ENCODE measurements at regions not wholly inside any gene's neighbourhood (a gene's known extent, or its start where the extent isn't known, plus 50 kb on each side); places are given as distances from the start of the nearest gene placed in this dataset.
A peak's percentile ranks its signal among the peaks of the same experiment; 100 is the strongest.

DNA sequence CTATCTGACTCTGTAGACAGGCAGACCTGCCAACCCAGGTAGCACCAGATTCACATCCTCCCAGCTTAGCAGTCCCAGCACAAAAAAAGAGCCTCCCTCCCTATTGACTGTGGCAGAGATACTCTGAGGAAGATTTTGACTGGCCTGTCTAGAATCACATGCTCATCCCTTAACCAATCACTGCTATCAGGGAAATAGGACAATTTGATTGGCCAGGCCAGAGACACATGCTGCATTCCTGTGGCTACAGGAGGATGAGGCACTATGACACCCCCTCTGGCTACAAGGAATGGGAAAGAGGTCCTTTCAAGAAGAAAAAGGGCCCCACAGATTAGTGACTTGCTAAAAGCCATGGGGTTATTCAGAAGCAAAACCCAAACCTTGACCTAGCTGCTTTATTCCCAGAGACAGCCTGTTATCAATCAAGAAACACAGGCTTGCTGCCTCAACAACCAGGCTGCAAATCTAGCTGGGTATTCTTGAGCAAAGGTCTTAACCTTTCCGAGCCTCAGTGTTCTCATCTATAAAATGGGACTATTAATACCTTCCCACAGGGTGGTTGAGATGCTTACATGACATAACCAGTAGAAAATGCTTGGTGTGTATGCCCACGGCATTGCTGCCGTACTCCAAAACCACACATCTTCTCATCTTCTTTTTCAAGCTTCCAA lies 147.6 kb downstream of the BCOR start:
- Histone ChIP-seq H3K4me3 (no peak overlapping the region), H3K27me3 (no peaks in the 10 kb centered on the region), H3K4me1 (no peaks in the 10 kb centered on the region), H3K27ac (no peak overlapping the region), H3K36me3 (no peaks in the 10 kb centered on the region), H3K9me3 (no peaks in the 10 kb centered on the region)
- TF ChIP-seq, protein P1, sequence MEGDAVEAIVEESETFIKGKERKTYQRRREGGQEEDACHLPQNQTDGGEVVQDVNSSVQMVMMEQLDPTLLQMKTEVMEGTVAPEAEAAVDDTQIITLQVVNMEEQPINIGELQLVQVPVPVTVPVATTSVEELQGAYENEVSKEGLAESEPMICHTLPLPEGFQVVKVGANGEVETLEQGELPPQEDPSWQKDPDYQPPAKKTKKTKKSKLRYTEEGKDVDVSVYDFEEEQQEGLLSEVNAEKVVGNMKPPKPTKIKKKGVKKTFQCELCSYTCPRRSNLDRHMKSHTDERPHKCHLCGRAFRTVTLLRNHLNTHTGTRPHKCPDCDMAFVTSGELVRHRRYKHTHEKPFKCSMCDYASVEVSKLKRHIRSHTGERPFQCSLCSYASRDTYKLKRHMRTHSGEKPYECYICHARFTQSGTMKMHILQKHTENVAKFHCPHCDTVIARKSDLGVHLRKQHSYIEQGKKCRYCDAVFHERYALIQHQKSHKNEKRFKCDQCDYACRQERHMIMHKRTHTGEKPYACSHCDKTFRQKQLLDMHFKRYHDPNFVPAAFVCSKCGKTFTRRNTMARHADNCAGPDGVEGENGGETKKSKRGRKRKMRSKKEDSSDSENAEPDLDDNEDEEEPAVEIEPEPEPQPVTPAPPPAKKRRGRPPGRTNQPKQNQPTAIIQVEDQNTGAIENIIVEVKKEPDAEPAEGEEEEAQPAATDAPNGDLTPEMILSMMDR (IDR thresholded peaks at IDR 0.05) = no peak
- no peak for TF ChIP-seq EP300 (IDR thresholded peaks at IDR 0.05)
- no peak for TF ChIP-seq POLR2A (IDR thresholded peaks at IDR 0.05)
- WGBS, 2 donors = 84 to 89% methylated on average over 3 of the region's 3 CpGs
- DNase-seq (ENCODE audit: low spot score in 2 of 2) = no peak

DNA sequence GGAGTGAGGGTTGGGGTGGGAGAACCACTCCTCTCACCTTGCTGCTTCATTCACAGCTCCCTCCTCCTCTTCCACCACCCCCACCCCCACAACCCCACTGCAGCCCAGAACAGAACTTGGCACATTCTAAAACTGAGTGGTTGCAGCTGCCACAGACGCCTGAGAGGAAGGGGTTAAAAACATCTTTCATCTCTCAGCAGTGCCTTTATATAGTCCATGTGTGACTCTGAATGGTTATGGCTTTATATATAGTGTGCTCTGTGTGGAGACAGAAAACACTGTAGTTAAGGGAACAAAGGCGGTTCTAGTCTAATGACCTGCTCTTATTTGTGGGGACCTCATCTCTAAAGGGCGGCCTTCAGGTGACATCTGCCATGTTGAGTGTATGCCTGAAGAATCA lies 144.8 kb downstream of the BCOR start:
- no peaks in the 10 kb centered on the region for H3K4me1 ChIP-seq
- 70 to 84% methylated on average over 3 of the region's 3 CpGs for WGBS, 2 donors
- DNase-seq (ENCODE audit: low spot score in 2 of 2) = no peak
- no peak overlapping the region for H3K4me3 ChIP-seq
- TF ChIP-seq, protein P1 (IDR thresholded peaks at IDR 0.05) = no peak
- no peak for TF ChIP-seq EP300 (IDR thresholded peaks at IDR 0.05)
- no peak for TF ChIP-seq POLR2A (IDR thresholded peaks at IDR 0.05)
- H3K9me3 ChIP-seq = no peaks in the 10 kb centered on the region
- H3K27me3 ChIP-seq = no peaks in the 10 kb centered on the region
- no peak overlapping the region for H3K27ac ChIP-seq
- no peaks in the 10 kb centered on the region for H3K36me3 ChIP-seq

DNA sequence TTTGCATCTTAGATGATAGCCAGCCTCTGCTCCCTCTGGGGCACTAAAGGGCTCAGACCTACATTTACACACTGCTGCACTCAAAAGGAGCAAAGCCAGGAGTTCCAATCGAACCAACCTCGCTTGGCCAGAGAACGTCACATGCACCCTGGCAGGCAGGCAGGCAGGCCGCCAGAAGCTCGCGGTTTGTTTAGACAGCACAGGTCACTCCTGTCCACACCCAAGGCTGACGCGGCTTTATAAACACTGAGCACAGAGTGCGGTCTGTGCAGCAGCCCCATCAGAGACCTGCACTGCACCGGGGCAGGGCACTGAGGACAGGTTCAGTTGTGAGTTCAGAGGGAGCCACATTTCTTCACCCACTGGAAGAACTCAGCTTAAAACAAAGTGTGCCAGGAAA lies 143.9 kb downstream of the BCOR start:
- Histone ChIP-seq H3K4me1 (no peaks in the 10 kb centered on the region), H3K9me3 (no peaks in the 10 kb centered on the region), H3K27ac (no peak overlapping the region), H3K4me3 (no peak overlapping the region), H3K27me3 (no peaks in the 10 kb centered on the region), H3K36me3 (no peaks in the 10 kb centered on the region)
- WGBS, 2 donors = 56 to 61% methylated on average over 6 to 8 of the region's 10 CpGs
- TF ChIP-seq, protein P1 (IDR thresholded peaks at IDR 0.05) = no peak
- TF ChIP-seq POLR2A (IDR thresholded peaks at IDR 0.05) = no peak
- TF ChIP-seq EP300 (IDR thresholded peaks at IDR 0.05) = peak in 1 of 2 donors; percentile 50
- DNase-seq (ENCODE audit: low spot score in 2 of 2) = peak; percentile 31 to 66

DNA sequence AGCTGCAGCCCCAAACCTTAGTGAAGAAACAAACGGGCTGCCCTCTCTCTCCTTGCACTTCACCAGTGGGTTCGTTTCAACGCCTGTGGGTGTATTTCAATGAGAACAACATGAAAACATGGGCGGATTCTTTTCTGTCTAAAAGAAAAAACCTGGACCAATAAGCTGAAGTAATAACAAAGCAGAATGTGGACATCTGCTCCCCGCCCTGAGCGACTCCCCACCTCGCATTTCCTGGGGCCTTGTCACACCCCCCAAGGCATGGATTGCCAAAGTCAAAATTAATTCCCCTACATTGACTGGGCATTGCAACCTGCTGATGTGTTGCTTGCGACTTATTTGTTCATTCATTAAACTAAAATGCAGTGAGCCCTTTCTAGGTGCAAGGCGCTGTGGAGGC lies 142.9 kb downstream of the BCOR start:
- Histone ChIP-seq H3K9me3 (no peaks in the 10 kb centered on the region), H3K4me1 (no peaks in the 10 kb centered on the region), H3K27me3 (no peaks in the 10 kb centered on the region), H3K27ac (no peak overlapping the region), H3K36me3 (no peaks in the 10 kb centered on the region), H3K4me3 (no peak overlapping the region)
- 80 to 85% methylated on average over 9 of the region's 9 CpGs for WGBS, 2 donors
- TF ChIP-seq, protein P1 (IDR thresholded peaks at IDR 0.05) = no peak
- TF ChIP-seq EP300 (IDR thresholded peaks at IDR 0.05) (no peak), POLR2A (IDR thresholded peaks at IDR 0.05) (no peak)
- DNase-seq (ENCODE audit: low spot score in 2 of 2) = no peak

DNA sequence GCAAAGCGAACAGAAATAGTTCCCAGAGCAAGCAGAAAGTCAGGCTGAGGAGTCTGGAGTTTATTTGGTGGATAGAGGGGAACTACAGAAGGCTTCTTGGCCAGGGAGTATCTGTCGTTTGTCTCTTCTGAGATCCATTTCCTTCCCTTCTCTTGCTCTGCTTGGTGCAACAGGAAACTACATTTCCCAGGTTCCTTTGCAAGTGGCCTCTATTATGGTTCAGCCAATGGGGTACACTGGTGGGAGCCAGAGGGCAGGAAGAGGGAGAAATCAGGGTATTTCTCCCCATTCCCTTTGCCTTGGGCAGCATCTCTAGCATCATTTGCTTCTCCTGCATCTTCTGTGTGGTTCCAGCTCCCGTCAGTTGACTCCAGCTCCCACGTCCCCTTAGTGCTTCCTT lies 142.1 kb downstream of the BCOR start:
- Histone ChIP-seq H3K9me3 (no peaks in the 10 kb centered on the region), H3K27ac (no peak overlapping the region), H3K36me3 (no peaks in the 10 kb centered on the region), H3K4me3 (no peak overlapping the region), H3K4me1 (no peaks in the 10 kb centered on the region), H3K27me3 (no peaks in the 10 kb centered on the region)
- no peak for DNase-seq (ENCODE audit: low spot score in 2 of 2)
- WGBS, 2 donors = 62 to 85% methylated on average over 4 of the region's 4 CpGs
- TF ChIP-seq POLR2A (IDR thresholded peaks at IDR 0.05) = no peak
- TF ChIP-seq, protein P1 (IDR thresholded peaks at IDR 0.05) = no peak
- no peak for TF ChIP-seq EP300 (IDR thresholded peaks at IDR 0.05)
